Stimulated activated memory B cell treated with anti-CD40 and anti-IgM and Interleukin-4, amounts not matched to agents 10 μg/mL and 1 μg/mL and 100 μg/mL, for 72 hours (primary cell): ENCODE measurements at regions not wholly inside any gene's neighbourhood (a gene's known extent, or its start where the extent isn't known, plus 50 kb on each side); places are given as distances from the start of the nearest gene placed in this dataset.

ENCODE experiments used
- ATAC-seq: fragments of 150-1000 bp; cut with Tn5 transposase; 2 replicates; pipeline ENCODE4 v1.10.0; 2021
- H3K27ac Mint-ChIP-seq: one replicate; pipeline ENCODE4 v1.8.0; 2022; ENCODE audit warnings: mild to moderate bottlenecking, mixed read lengths
- H3K27me3 Mint-ChIP-seq: one replicate; pipeline ENCODE4 v1.8.0; 2022; ENCODE audit warnings: mixed read lengths
- H3K36me3 Mint-ChIP-seq: one replicate; pipeline ENCODE4 v1.8.0; 2022; ENCODE audit warnings: mixed read lengths
- H3K4me1 Mint-ChIP-seq: one replicate; pipeline ENCODE4 v1.8.0; 2022; ENCODE audit warnings: mixed read lengths
- H3K4me3 Mint-ChIP-seq: one replicate; pipeline ENCODE4 v1.8.0; 2022; ENCODE audit warnings: mild to moderate bottlenecking, moderate library complexity, mixed read lengths
- H3K9me3 Mint-ChIP-seq: one replicate; pipeline ENCODE4 v1.8.0; 2022; ENCODE audit warnings: mixed read lengths

- no peak for ATAC-seq
- Mint-ChIP-seq H3K9me3 (peaks cover 6% of the 10 kb centered on the region), H3K27ac (no peak overlapping the region), H3K4me1 (no peaks in the 10 kb centered on the region), H3K4me3 (no peak overlapping the region), H3K36me3 (no peaks in the 10 kb centered on the region), H3K27me3 (peaks cover 49% of the 10 kb centered on the region)
Observed at GRCh38 chr2:172153156-172153555, 50.5 kb upstream of the DLX2 start.

GRCh38 chr2:172153757-172154156, 51.1 kb upstream of the DLX2 start:
- Mint-ChIP-seq H3K9me3 (peaks cover 6% of the 10 kb centered on the region), H3K27ac (no peak overlapping the region), H3K4me1 (no peaks in the 10 kb centered on the region), H3K4me3 (no peak overlapping the region), H3K27me3 (peaks cover 52% of the 10 kb centered on the region), H3K36me3 (no peaks in the 10 kb centered on the region)
- no peak for ATAC-seq

- H3K36me3 Mint-ChIP-seq = no peaks in the 10 kb centered on the region
- no peak for ATAC-seq
- peaks cover 6% of the 10 kb centered on the region for H3K9me3 Mint-ChIP-seq
- H3K4me3 Mint-ChIP-seq = no peak overlapping the region
- H3K27ac Mint-ChIP-seq = no peak overlapping the region
- H3K4me1 Mint-ChIP-seq = no peaks in the 10 kb centered on the region
- H3K27me3 Mint-ChIP-seq = peaks cover 50% of the 10 kb centered on the region
Observed at GRCh38 chr2:172155752-172156151, 53.1 kb upstream of the DLX2 start.

GRCh38 chr2:172160839-172161238, 58.1 kb upstream of the DLX2 start:
- ATAC-seq = no peak
- Mint-ChIP-seq H3K27ac (no peak overlapping the region), H3K9me3 (no peaks in the 10 kb centered on the region), H3K4me1 (no peaks in the 10 kb centered on the region), H3K4me3 (no peak overlapping the region), H3K36me3 (no peaks in the 10 kb centered on the region), H3K27me3 (peaks cover 42% of the 10 kb centered on the region)

GRCh38 chr2:172162225-172162733, 59.6 kb upstream of the DLX2 start:
- Mint-ChIP-seq H3K27ac (no peak overlapping the region), H3K4me3 (no peak overlapping the region), H3K36me3 (no peaks in the 10 kb centered on the region), H3K27me3 (peaks cover 29% of the 10 kb centered on the region), H3K4me1 (no peaks in the 10 kb centered on the region), H3K9me3 (no peaks in the 10 kb centered on the region)
- peak; percentile 17 for ATAC-seq

- H3K27ac Mint-ChIP-seq = no peak overlapping the region
- H3K9me3 Mint-ChIP-seq = no peaks in the 10 kb centered on the region
- H3K27me3 Mint-ChIP-seq = peaks cover 24% of the 10 kb centered on the region
- ATAC-seq = peak; percentile 34
- H3K4me1 Mint-ChIP-seq = no peaks in the 10 kb centered on the region
- H3K36me3 Mint-ChIP-seq = no peaks in the 10 kb centered on the region
- H3K4me3 Mint-ChIP-seq = no peak overlapping the region
Observed at GRCh38 chr2:172162739-172163336, 60.1 kb upstream of the DLX2 start.

- no peak overlapping the region for H3K27ac Mint-ChIP-seq
Observed at GRCh38 chr2:172168917-172169346, 66.2 kb upstream of the DLX2 start.

GRCh38 chr2:172169611-172170010, 66.9 kb upstream of the DLX2 start:
- Mint-ChIP-seq H3K4me3 (no peak overlapping the region), H3K4me1 (peaks cover 13% of the 10 kb centered on the region), H3K9me3 (no peaks in the 10 kb centered on the region), H3K36me3 (no peaks in the 10 kb centered on the region), H3K27me3 (peaks cover 37% of the 10 kb centered on the region), H3K27ac (no peak overlapping the region)
- ATAC-seq = no peak

More at GRCh38 chr2:172168917-172169346, 66.2 kb upstream of the DLX2 start:
- no peak for ATAC-seq
- peaks cover 13% of the 10 kb centered on the region for H3K4me1 Mint-ChIP-seq
- H3K9me3 Mint-ChIP-seq = no peaks in the 10 kb centered on the region
- no peaks in the 10 kb centered on the region for H3K36me3 Mint-ChIP-seq
- no peak overlapping the region for H3K4me3 Mint-ChIP-seq
- peaks cover 33% of the 10 kb centered on the region for H3K27me3 Mint-ChIP-seq

GRCh38 chr2:172172513-172173173, 69.9 kb upstream of the DLX2 start:
- Mint-ChIP-seq H3K27me3 (peaks cover 43% of the 10 kb centered on the region), H3K4me1 (peaks cover 13% of the 10 kb centered on the region), H3K4me3 (peak overlapping the region; percentile 61), H3K27ac (no peak overlapping the region), H3K36me3 (no peaks in the 10 kb centered on the region), H3K9me3 (peaks cover 7% of the 10 kb centered on the region)
- ATAC-seq = peak; percentile 72

GRCh38 chr2:172173174-172173706, 70.5 kb upstream of the DLX2 start:
- no peak for ATAC-seq
- no peaks in the 10 kb centered on the region for H3K36me3 Mint-ChIP-seq
- peaks cover 7% of the 10 kb centered on the region for H3K9me3 Mint-ChIP-seq
- H3K27ac Mint-ChIP-seq = no peak overlapping the region
- H3K4me1 Mint-ChIP-seq = peaks cover 13% of the 10 kb centered on the region
- peaks cover 44% of the 10 kb centered on the region for H3K27me3 Mint-ChIP-seq
- no peak overlapping the region for H3K4me3 Mint-ChIP-seq

- Mint-ChIP-seq H3K9me3 (peaks cover 7% of the 10 kb centered on the region), H3K27ac (no peak overlapping the region), H3K27me3 (peaks cover 58% of the 10 kb centered on the region), H3K4me1 (peaks cover 11% of the 10 kb centered on the region), H3K4me3 (no peak overlapping the region), H3K36me3 (no peaks in the 10 kb centered on the region)
- ATAC-seq = no peak
Observed at GRCh38 chr2:172177581-172177980, 74.9 kb upstream of the DLX2 start.

GRCh38 chr2:172177996-172178395, 75.3 kb upstream of the DLX2 start:
- ATAC-seq = no peak
- Mint-ChIP-seq H3K4me3 (no peak overlapping the region), H3K27me3 (peaks cover 58% of the 10 kb centered on the region), H3K36me3 (no peaks in the 10 kb centered on the region), H3K27ac (no peak overlapping the region), H3K9me3 (peaks cover 7% of the 10 kb centered on the region), H3K4me1 (peaks cover 7% of the 10 kb centered on the region)

- Mint-ChIP-seq H3K4me3 (no peak overlapping the region), H3K4me1 (no peaks in the 10 kb centered on the region), H3K27me3 (peaks cover 48% of the 10 kb centered on the region), H3K27ac (no peak overlapping the region), H3K36me3 (no peaks in the 10 kb centered on the region), H3K9me3 (peaks cover 7% of the 10 kb centered on the region)
- ATAC-seq = no peak
Observed at GRCh38 chr2:172179045-172179701, 76.5 kb upstream of the DLX2 start.

GRCh38 chr2:172181840-172182239, 79.1 kb upstream of the DLX2 start:
- no peaks in the 10 kb centered on the region for H3K4me1 Mint-ChIP-seq
- no peak overlapping the region for H3K27ac Mint-ChIP-seq
- ATAC-seq = no peak

GRCh38 chr2:172182624-172183023, 79.9 kb upstream of the DLX2 start:
- ATAC-seq = no peak
- peaks cover 5% of the 10 kb centered on the region for H3K36me3 Mint-ChIP-seq
- no peak overlapping the region for H3K27ac Mint-ChIP-seq
- no peaks in the 10 kb centered on the region for H3K4me1 Mint-ChIP-seq
- peaks cover 12% of the 10 kb centered on the region for H3K9me3 Mint-ChIP-seq
- H3K27me3 Mint-ChIP-seq = peaks cover 26% of the 10 kb centered on the region
- H3K4me3 Mint-ChIP-seq = no peak overlapping the region

More at GRCh38 chr2:172181840-172182239, 79.1 kb upstream of the DLX2 start:
- Mint-ChIP-seq H3K4me3 (no peak overlapping the region), H3K9me3 (peaks cover 12% of the 10 kb centered on the region), H3K36me3 (peaks cover 5% of the 10 kb centered on the region), H3K27me3 (peaks cover 33% of the 10 kb centered on the region)
